B cell (primary cell): ENCODE measurements at regions not wholly inside any gene's neighbourhood (a gene's known extent, or its start where the extent isn't known, plus 50 kb on each side); places are given as distances from the start of the nearest gene placed in this dataset.

Source experiments
- ATAC-seq: fragments of 200-7000 bp; cut with Tn5 transposase; one replicate; pipeline ENCODE4 v1.10.0; 2021; ENCODE audit warnings: low read depth, mild to moderate bottlenecking, moderate number of reproducible peaks, moderate library complexity
- CTCF ChIA-PET: fragments of 350-600 bp; sonication (Branson Sonifier 250); formaldehyde crosslinking; loops from one replicate; lab custom pipeline; 2021; ENCODE audit warnings: antibody characterized with exemption, inconsistent platforms; lab: Charles Lee
- POLR2A ChIA-PET: fragments of 350-600 bp; sonication (Branson Sonifier 250); formaldehyde crosslinking; loops from one replicate; lab custom pipeline; 2021; ENCODE audit warnings: antibody characterized with exemption; lab: Charles Lee
- DNase-seq: peaks from one replicate; pipeline ENCODE4 v3.0.0; 2013
- H2AFZ ChIP-seq: 2 replicates; pipeline ENCODE4 v1.6.1; 2012; ENCODE audit warnings: mild to moderate bottlenecking, low read depth, low read length; ENCODE audit not compliant: insufficient read depth, poor library complexity, severe bottlenecking
- H3K27ac ChIP-seq, 2 donors: 1 replicate in 1 of 2; 2 replicates in 1 of 2; pipeline ENCODE4 v1.5.1; 2012 to 2013; ENCODE audit warnings: low read length in 2 of 2, mild to moderate bottlenecking in 2 of 2, moderate library complexity in 1 of 2
- H3K27me3 ChIP-seq, 4 experiments: fragments of 200-600 bp in 1 of 4; sonication (generic) in 1 of 4; replicated peaks in 1 of 4; 1 replicate in 2 of 4; 2 replicates in 2 of 4; pipeline versions ENCODE4 v1.6.1 to v1.7.0; 2013 to 2016; ENCODE audit warnings: low read length in 3 of 4, mild to moderate bottlenecking in 2 of 4, mixed read lengths in 1 of 4, moderate library complexity in 1 of 4; ENCODE audit not compliant: insufficient read depth in 4 of 4, control insufficient read depth in 3 of 4; ENCODE audit errors: control extremely low read depth in 1 of 4
- H3K36me3 ChIP-seq, 2 experiments: replicated peaks in 1 of 2; 1 replicate in 1 of 2; 2 replicates in 1 of 2; pipeline versions ENCODE4 v1.6.1 to v1.7.1; 2013; ENCODE audit warnings: low read length in 1 of 2; ENCODE audit not compliant: insufficient read depth in 2 of 2, control insufficient read depth in 1 of 2; ENCODE audit errors: control extremely low read depth in 1 of 2, extremely low read depth in 1 of 2
- H3K4me1 ChIP-seq, 2 donors: fragments of 200-600 bp in 1 of 2; sonication (generic) in 1 of 2; 1 replicate in 1 of 2; 2 replicates in 1 of 2; pipeline versions ENCODE4 v1.5.1 to v1.6.1; 2013 to 2017; ENCODE audit warnings: low read length in 2 of 2; ENCODE audit not compliant: control insufficient read depth in 2 of 2, insufficient read depth in 2 of 2
- H3K4me2 ChIP-seq: replicated peaks from 2 replicates; pipeline ENCODE3; 2012; ENCODE audit warnings: mild to moderate bottlenecking, low read depth, low read length; ENCODE audit not compliant: poor library complexity, severe bottlenecking
- H3K4me3 ChIP-seq, 5 experiments: fragments of 200-600 bp in 1 of 5; sonication (generic) in 1 of 5; 1 replicate in 3 of 5; 2 replicates in 2 of 5; pipeline versions ENCODE4 v1.5.1 to v1.7.0; 2011 to 2016; ENCODE audit warnings: low read length in 4 of 5, mild to moderate bottlenecking in 4 of 5, low read depth in 2 of 5, control low read depth in 1 of 5, moderate library complexity in 1 of 5; ENCODE audit not compliant: insufficient read depth in 1 of 5; ENCODE audit errors: control extremely low read depth in 1 of 5, extremely low read depth in 1 of 5
- H3K79me2 ChIP-seq: fragments of 200-600 bp; sonication (generic); one replicate; pipeline ENCODE4 v1.6.0; 2016; ENCODE audit warnings: low read length; ENCODE audit not compliant: control insufficient read depth, insufficient read depth
- H3K9ac ChIP-seq: fragments of 200-600 bp; sonication (generic); 2 replicates; pipeline ENCODE4 v1.6.1; 2017; ENCODE audit warnings: mild to moderate bottlenecking, low read length, moderate library complexity
- H3K9me3 ChIP-seq, 3 donors: one replicate each; pipeline versions ENCODE4 v1.6.1 to v1.7.1; 2013; ENCODE audit warnings: low read length in 2 of 3; ENCODE audit not compliant: control insufficient read depth in 2 of 3, insufficient read depth in 1 of 3; ENCODE audit errors: control extremely low read depth in 1 of 3
- H4K20me1 ChIP-seq: 2 replicates; pipeline ENCODE4 v1.6.0; 2012; ENCODE audit warnings: mild to moderate bottlenecking, low read length; ENCODE audit not compliant: insufficient read depth, control insufficient read depth, poor library complexity, severe bottlenecking
- H3K27ac Mint-ChIP-seq: one replicate; pipeline ENCODE4 v1.8.0; 2021; ENCODE audit warnings: mixed read lengths
- H3K27me3 Mint-ChIP-seq: one replicate; pipeline ENCODE4 v1.8.0; 2021; ENCODE audit warnings: mixed read lengths
- H3K4me1 Mint-ChIP-seq: one replicate; pipeline ENCODE4 v1.8.0; 2021; ENCODE audit warnings: mixed read lengths
- H3K4me3 Mint-ChIP-seq: one replicate; pipeline ENCODE4 v1.8.0; 2021; ENCODE audit warnings: mixed read lengths
- H3K9me3 Mint-ChIP-seq: one replicate; pipeline ENCODE4 v1.8.0; 2022; ENCODE audit warnings: mixed read lengths; ENCODE audit not compliant: insufficient read depth
- EZH2 ChIP-seq: IDR thresholded peaks from 2 replicates; pipeline ENCODE4 v1.6.1; 2012; ENCODE audit warnings: borderline replicate concordance, low read depth, mild to moderate bottlenecking, moderate library complexity, low read length; ENCODE audit not compliant: insufficient read depth, poor library complexity, severe bottlenecking
- WGBS: methylation state at CpG from one replicate; pipeline ENCODE4 v1.1.5; 2013; ENCODE audit warnings: missing lambda C conversion rate; ENCODE audit not compliant: insufficient coverage; 5-methylcytosine and 5-hydroxymethylcytosine counted together
- intact Hi-C: fragments of 100-400 bp; cut with micrococcal nuclease; formaldehyde crosslinking; loops from one replicate; pipeline ENCODE4 v1.10.0; 2022
- TF ChIP-seq, protein P1 (sequence below): fragments of 200-600 bp; IDR thresholded peaks from one replicate; pipeline ENCODE4 v1.8.0; 2022; ENCODE audit warnings: antibody characterized with exemption, mild to moderate bottlenecking

DNA sequence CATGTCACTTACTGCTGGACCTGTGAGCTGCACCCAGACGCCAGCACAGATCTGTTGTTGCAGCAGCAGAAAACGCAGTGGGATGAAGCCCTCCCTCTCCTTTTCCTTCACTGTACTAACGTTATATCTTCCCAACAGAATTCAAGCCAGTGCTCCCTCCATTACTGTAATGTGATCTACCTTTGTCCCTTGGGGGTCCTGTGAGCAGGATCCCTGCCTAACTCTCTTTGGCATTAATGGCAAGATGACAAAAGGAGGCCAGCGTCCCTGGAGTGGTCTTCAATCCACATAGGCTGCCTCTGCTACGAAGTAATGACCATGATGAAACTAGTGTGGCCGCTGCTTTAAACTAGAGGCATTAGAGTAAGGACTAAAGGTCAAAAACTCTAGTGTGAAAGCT is 69.3 kb upstream of the SOX14 start:
- TF ChIP-seq EZH2, result no peak
- TF ChIP-seq, protein P1, sequence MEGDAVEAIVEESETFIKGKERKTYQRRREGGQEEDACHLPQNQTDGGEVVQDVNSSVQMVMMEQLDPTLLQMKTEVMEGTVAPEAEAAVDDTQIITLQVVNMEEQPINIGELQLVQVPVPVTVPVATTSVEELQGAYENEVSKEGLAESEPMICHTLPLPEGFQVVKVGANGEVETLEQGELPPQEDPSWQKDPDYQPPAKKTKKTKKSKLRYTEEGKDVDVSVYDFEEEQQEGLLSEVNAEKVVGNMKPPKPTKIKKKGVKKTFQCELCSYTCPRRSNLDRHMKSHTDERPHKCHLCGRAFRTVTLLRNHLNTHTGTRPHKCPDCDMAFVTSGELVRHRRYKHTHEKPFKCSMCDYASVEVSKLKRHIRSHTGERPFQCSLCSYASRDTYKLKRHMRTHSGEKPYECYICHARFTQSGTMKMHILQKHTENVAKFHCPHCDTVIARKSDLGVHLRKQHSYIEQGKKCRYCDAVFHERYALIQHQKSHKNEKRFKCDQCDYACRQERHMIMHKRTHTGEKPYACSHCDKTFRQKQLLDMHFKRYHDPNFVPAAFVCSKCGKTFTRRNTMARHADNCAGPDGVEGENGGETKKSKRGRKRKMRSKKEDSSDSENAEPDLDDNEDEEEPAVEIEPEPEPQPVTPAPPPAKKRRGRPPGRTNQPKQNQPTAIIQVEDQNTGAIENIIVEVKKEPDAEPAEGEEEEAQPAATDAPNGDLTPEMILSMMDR, result no peak
- Histone ChIP-seq H3K27me3 (no peaks in the 10 kb centered on the region), H3K9me3 (no peaks in the 10 kb centered on the region), H3K4me1 (no peaks in the 10 kb centered on the region), H2AFZ (no peak overlapping the region), H3K36me3 (no peaks in the 10 kb centered on the region), H3K27ac (no peak overlapping the region), H3K79me2 (no peaks in the 10 kb centered on the region), H3K4me3 (no peak overlapping the region), H4K20me1 (no peaks in the 10 kb centered on the region), H3K9ac (no peak overlapping the region), H3K4me2 (no peak overlapping the region)
- ChIA-PET CTCF (no interaction called here), POLR2A (no interaction called here)
- intact Hi-C loops, result no loop called here
- no peaks in the 10 kb centered on the region for H3K9me3 Mint-ChIP-seq
- no peaks in the 10 kb centered on the region for H3K4me1 Mint-ChIP-seq
- 67% methylated on average over 5 of the region's 6 CpGs for WGBS
- no peaks in the 10 kb centered on the region for H3K27me3 Mint-ChIP-seq
- no peak overlapping the region for H3K4me3 Mint-ChIP-seq
- no peak for ATAC-seq
- no peak for DNase-seq
- H3K27ac Mint-ChIP-seq, result no peak overlapping the region

DNA sequence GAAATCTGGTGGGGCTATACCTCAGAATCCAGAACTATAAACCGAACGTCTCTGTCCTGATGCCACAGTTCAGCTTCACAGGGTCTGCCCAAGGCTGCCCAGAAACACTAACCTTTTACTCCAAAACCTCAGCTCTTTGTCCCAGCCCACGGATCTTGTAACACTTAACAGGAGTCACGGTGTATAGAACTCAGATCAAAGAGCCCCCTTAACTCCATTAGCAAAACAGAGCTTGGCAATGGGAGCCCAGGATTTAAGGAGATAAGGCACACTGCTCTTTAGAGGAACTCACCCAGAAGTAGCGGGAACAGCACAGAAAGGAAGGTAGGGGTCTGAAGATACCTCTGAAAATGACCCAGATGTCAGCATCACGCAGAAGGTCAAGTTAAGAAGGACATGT is 68.8 kb upstream of the SOX14 start:
- Histone ChIP-seq H3K79me2 (no peaks in the 10 kb centered on the region), H3K27ac (no peak overlapping the region), H3K9ac (no peak overlapping the region), H3K9me3 (no peaks in the 10 kb centered on the region), H4K20me1 (no peaks in the 10 kb centered on the region), H3K4me2 (no peak overlapping the region), H2AFZ (no peak overlapping the region), H3K4me3 (no peak overlapping the region), H3K4me1 (no peaks in the 10 kb centered on the region), H3K27me3 (no peaks in the 10 kb centered on the region), H3K36me3 (no peaks in the 10 kb centered on the region)
- Mint-ChIP-seq H3K4me3 (no peak overlapping the region), H3K27me3 (no peaks in the 10 kb centered on the region), H3K27ac (no peak overlapping the region), H3K9me3 (no peaks in the 10 kb centered on the region), H3K4me1 (no peaks in the 10 kb centered on the region)
- TF ChIP-seq, protein P1, result no peak
- no peak for TF ChIP-seq EZH2
- ChIA-PET POLR2A (no interaction called here), CTCF (no interaction called here)
- intact Hi-C loops, result no loop called here
- ATAC-seq, result no peak
- no peak for DNase-seq
- WGBS, result 92% methylated on average over 3 of the region's 6 CpGs
